ENCODE measurements at regions not wholly inside any gene's neighbourhood (a gene's known extent, or its start where the extent isn't known, plus 50 kb on each side); places are given as distances from the start of the nearest gene placed in this dataset.
A peak's percentile ranks its signal among the peaks of the same experiment; 100 is the strongest.

DNA sequence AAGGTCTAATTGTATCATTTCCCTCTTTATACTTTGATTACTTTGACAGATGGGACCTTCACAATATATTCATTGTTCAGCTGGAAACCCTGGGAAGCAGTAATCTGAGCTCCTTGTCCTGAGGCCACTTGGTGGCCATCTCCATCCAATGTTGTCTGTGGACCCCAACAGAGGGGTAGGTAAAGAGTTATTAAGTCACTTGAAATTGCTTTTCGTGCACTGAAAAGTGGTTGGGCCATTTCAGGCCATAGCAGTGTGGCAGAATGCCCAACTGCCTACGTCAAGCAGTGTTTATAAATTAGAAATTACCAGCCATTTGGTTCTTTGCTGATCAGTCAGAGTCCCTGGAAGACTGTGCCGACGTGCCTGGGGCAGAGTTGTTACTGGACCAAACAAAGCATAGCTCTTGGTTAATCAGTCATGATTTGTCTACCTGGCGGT lies 308.3 kb upstream of the USP25 start:
- Histone ChIP-seq H3K4me3 (ENCODE audit: low read length) (no peak overlapping the region), H3K27ac (ENCODE audit: low read depth, low read length) (no peak overlapping the region), H3K9me3 (ENCODE audit: control insufficient read depth in 2 of 3, low read length in 3 of 3) (no peaks in the 10 kb centered on the region), H3K27me3 (ENCODE audit: control insufficient read depth in 2 of 2, insufficient read depth in 2 of 2, low read length in 2 of 2) (no peaks in the 10 kb centered on the region), H3K36me3 (ENCODE audit: control insufficient read depth in 2 of 3, insufficient read depth in 3 of 3, low read length in 3 of 3) (no peaks in the 10 kb centered on the region), H3K4me1 (ENCODE audit: control insufficient read depth in 2 of 2, insufficient read depth in 2 of 2, low read length in 2 of 2) (peaks cover 0 to 5% of the 10 kb centered on the region in 2 donors)
- ChIA-PET POLR2A (no interaction called here), CTCF (no interaction called here)
- no peak overlapping the region for H3K4me3 Mint-ChIP-seq
- H3K9me3 Mint-ChIP-seq: no peaks in the 10 kb centered on the region
- H3K4me1 Mint-ChIP-seq: peaks cover 2 to 24% (median 16%) of the 10 kb centered on the region in 7 donors
- ATAC-seq (no peak), DNase-seq (no peak)
- no peaks in the 10 kb centered on the region for H3K27me3 Mint-ChIP-seq
- no peaks in the 10 kb centered on the region for H3K36me3 Mint-ChIP-seq
- intact Hi-C loops (cut with micrococcal nuclease): no loop called here
- H3K27ac Mint-ChIP-seq: no peak overlapping the region

DNA sequence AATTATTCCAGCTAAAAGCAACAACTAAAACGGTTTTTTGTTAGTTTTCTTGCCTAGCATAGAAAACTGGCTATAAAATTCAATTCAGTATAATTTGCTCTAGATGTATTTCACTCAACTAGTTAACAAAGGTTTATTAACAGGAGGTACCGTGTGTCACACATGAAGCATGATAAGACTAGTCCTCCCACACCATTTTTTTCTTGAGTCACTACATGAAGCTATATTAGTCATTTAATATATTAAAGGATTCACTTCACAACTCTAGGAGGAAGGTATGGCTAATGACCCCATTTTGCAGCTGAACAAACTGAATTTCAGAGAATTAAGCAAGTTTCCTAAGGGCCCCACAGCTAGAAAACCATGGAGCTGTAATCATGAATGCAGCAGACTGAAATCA lies 307.8 kb upstream of the USP25 start:
- Mint-ChIP-seq H3K36me3 (no peaks in the 10 kb centered on the region), H3K4me1 (peaks cover 2 to 24% (median 16%) of the 10 kb centered on the region in 7 donors), H3K9me3 (no peaks in the 10 kb centered on the region), H3K27ac (no peak overlapping the region), H3K27me3 (no peaks in the 10 kb centered on the region), H3K4me3 (no peak overlapping the region)
- DNase-seq: no peak
- no peaks in the 10 kb centered on the region for H3K9me3 ChIP-seq (ENCODE audit: control insufficient read depth in 2 of 3, low read length in 3 of 3)
- no peaks in the 10 kb centered on the region for H3K27me3 ChIP-seq (ENCODE audit: control insufficient read depth in 2 of 2, insufficient read depth in 2 of 2, low read length in 2 of 2)
- CTCF ChIA-PET: no interaction called here
- intact Hi-C loops (cut with micrococcal nuclease): no loop called here
- POLR2A ChIA-PET: interaction anchor here (0.6 kb wide), 1 partner anchor 20 kb away, joined by 3 read pairs; no protein-coding TSS in a partner anchor
- peaks cover 0 to 5% of the 10 kb centered on the region in 2 donors for H3K4me1 ChIP-seq (ENCODE audit: control insufficient read depth in 2 of 2, insufficient read depth in 2 of 2, low read length in 2 of 2)
- ATAC-seq: no peak
- no peak overlapping the region for H3K4me3 ChIP-seq (ENCODE audit: low read length)
- H3K27ac ChIP-seq (ENCODE audit: low read depth, low read length): no peak overlapping the region
- H3K36me3 ChIP-seq (ENCODE audit: control insufficient read depth in 2 of 3, insufficient read depth in 3 of 3, low read length in 3 of 3): no peaks in the 10 kb centered on the region

DNA sequence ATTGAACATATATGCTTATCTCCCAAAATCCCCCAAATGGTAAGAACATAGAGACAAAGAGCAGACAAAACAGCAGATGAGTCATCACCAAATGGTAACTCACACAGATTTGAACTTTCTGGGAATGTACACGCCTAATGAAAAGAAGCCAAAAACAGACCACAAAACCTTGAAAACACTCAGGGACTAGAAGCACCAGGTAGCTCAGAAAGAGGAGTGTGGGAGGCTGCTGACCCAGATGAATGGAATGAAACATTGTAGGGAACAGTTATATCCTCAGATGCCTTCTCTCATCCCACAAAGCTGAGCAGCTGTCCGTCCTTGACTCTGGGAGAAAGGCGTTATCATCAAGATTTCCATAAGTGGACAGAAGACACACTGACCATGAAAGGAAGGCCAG lies 307.0 kb upstream of the USP25 start:
- intact Hi-C loops (cut with micrococcal nuclease): no loop called here
- ATAC-seq: no peak

DNA sequence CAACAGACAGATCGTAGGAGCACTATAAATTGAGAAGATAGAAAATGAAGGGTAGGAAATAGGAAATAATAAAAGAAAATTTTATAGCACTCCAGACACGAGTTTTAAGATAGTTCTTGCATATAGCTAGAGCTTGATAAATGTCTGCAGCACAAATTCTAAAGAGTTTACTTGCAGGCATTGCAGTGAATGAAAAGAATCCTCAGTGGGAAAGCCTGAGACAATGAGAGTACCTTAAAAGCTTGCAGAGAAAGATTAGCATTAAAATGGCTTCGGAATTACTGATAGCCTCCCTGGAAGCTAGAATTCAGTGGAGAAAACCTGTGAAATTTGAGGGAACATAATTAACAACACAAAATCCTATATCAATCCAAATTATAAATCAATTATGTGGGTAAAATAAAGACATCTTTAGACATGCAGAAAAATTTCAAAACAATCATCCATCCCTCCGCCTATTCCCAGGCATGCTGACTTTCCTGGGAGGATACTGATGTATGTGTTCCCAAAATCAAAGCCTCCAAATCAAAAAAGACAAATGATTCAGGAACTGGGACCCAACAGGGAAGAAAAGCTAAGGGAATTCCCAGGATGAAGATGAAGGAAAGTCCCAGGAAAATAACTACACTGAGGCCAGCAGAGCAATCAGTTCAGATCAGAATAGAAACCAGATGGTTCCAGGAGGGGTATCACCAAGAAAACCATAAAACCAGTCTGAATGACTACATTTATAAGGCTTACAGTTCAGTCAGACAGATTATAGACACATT lies 305.9 kb upstream of the USP25 start:
- Mint-ChIP-seq H3K4me1 (peaks cover 2 to 24% (median 16%) of the 10 kb centered on the region in 7 donors), H3K27me3 (no peaks in the 10 kb centered on the region), H3K27ac (peak overlapping the region in 1 of 9 donors; percentile 9), H3K9me3 (no peaks in the 10 kb centered on the region), H3K4me3 (no peak overlapping the region), H3K36me3 (no peaks in the 10 kb centered on the region)
- Histone ChIP-seq H3K4me3 (ENCODE audit: low read length) (no peak overlapping the region), H3K27ac (ENCODE audit: low read depth, low read length) (no peak overlapping the region), H3K36me3 (ENCODE audit: control insufficient read depth in 2 of 3, insufficient read depth in 3 of 3, low read length in 3 of 3) (no peaks in the 10 kb centered on the region), H3K4me1 (ENCODE audit: control insufficient read depth in 2 of 2, insufficient read depth in 2 of 2, low read length in 2 of 2) (peaks cover 0 to 5% of the 10 kb centered on the region in 2 donors), H3K9me3 (ENCODE audit: control insufficient read depth in 2 of 3, low read length in 3 of 3) (no peaks in the 10 kb centered on the region), H3K27me3 (ENCODE audit: control insufficient read depth in 2 of 2, insufficient read depth in 2 of 2, low read length in 2 of 2) (no peaks in the 10 kb centered on the region)
- DNase-seq: no peak
- CTCF ChIA-PET: interaction anchor here (0.7 kb wide), 1 partner anchor 11 kb away, joined by 3 read pairs; no protein-coding TSS in a partner anchor
- no peak for ATAC-seq
- POLR2A ChIA-PET: no interaction called here
- intact Hi-C loops (cut with micrococcal nuclease): no loop called here

More for the DNA sequence above, 307.0 kb upstream of the USP25 start:
- Mint-ChIP-seq H3K36me3 (no peaks in the 10 kb centered on the region), H3K27me3 (no peaks in the 10 kb centered on the region), H3K4me1 (peaks cover 2 to 24% (median 16%) of the 10 kb centered on the region in 7 donors), H3K9me3 (no peaks in the 10 kb centered on the region), H3K27ac (no peak overlapping the region), H3K4me3 (no peak overlapping the region)
- no peaks in the 10 kb centered on the region for H3K27me3 ChIP-seq (ENCODE audit: control insufficient read depth in 2 of 2, insufficient read depth in 2 of 2, low read length in 2 of 2)
- POLR2A ChIA-PET: no interaction called here
- no peaks in the 10 kb centered on the region for H3K9me3 ChIP-seq (ENCODE audit: control insufficient read depth in 2 of 3, low read length in 3 of 3)
- H3K4me3 ChIP-seq (ENCODE audit: low read length): no peak overlapping the region
- no peak overlapping the region for H3K27ac ChIP-seq (ENCODE audit: low read depth, low read length)
- H3K36me3 ChIP-seq (ENCODE audit: control insufficient read depth in 2 of 3, insufficient read depth in 3 of 3, low read length in 3 of 3): no peaks in the 10 kb centered on the region
- peaks cover 0 to 5% of the 10 kb centered on the region in 2 donors for H3K4me1 ChIP-seq (ENCODE audit: control insufficient read depth in 2 of 2, insufficient read depth in 2 of 2, low read length in 2 of 2)
- CTCF ChIA-PET: interaction anchor here (0.7 kb wide), 1 partner anchor 10 kb away, joined by 3 read pairs; no protein-coding TSS in a partner anchor
- DNase-seq: no peak

DNA sequence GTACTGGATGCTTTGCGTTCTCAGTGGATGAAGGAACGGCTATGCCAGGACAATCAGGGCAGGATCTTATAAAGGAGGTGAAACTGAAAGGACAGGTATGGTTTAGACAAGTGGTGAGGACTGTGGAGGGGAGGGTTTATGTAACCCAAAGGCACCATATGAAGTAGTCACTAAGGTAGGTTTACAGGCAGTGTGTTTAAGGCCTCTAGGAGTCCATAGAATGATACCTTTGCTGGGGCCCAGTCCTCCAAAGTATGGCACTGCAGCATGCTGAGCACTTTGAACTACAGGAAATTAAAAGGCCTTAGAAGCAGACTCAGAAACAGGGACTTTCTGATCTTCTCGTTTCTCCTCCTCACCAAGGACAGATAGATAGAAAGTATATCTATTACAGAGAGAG lies 304.7 kb upstream of the USP25 start:
- Mint-ChIP-seq H3K4me1 (peaks cover 2 to 24% (median 16%) of the 10 kb centered on the region in 7 donors), H3K9me3 (no peaks in the 10 kb centered on the region), H3K27ac (peak overlapping the region in 7 of 9 donors; percentile 3 to 35 (median 30)), H3K4me3 (no peak overlapping the region), H3K36me3 (no peaks in the 10 kb centered on the region), H3K27me3 (no peaks in the 10 kb centered on the region)
- POLR2A ChIA-PET: no interaction called here
- DNase-seq: no peak
- Histone ChIP-seq H3K27ac (ENCODE audit: low read depth, low read length) (no peak overlapping the region), H3K4me3 (ENCODE audit: low read length) (no peak overlapping the region), H3K27me3 (ENCODE audit: control insufficient read depth in 2 of 2, insufficient read depth in 2 of 2, low read length in 2 of 2) (no peaks in the 10 kb centered on the region), H3K4me1 (ENCODE audit: control insufficient read depth in 2 of 2, insufficient read depth in 2 of 2, low read length in 2 of 2) (peaks cover 0 to 5% of the 10 kb centered on the region in 2 donors), H3K9me3 (ENCODE audit: control insufficient read depth in 2 of 3, low read length in 3 of 3) (no peaks in the 10 kb centered on the region), H3K36me3 (ENCODE audit: control insufficient read depth in 2 of 3, insufficient read depth in 3 of 3, low read length in 3 of 3) (no peaks in the 10 kb centered on the region)
- CTCF ChIA-PET: interaction anchor here (0.5 kb wide), 1 partner anchor 1104 kb away, joined by 3 read pairs; no protein-coding TSS in a partner anchor
- intact Hi-C loops (cut with micrococcal nuclease): no loop called here
- peak; percentile 32 for ATAC-seq

DNA sequence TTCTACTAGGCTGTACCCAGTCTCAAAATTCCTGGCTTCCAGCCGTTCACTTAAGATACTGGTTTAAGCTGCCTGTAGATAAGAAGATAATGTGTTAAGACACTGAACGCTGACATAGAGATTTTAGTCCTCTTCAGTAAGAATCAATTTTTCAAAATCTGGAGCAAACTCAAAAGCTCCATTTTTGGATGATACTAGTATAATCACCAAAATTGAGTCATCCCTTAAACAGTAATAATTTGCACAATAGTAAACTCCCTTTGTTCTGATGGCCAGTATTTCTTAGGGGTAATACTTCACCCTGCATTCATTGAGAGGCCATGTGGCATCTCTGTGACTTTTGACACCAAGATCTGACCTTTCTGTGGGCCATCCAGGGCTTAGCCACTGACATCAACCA lies 299.8 kb upstream of the USP25 start:
- no peak for DNase-seq
- no peak for ATAC-seq
- ChIA-PET CTCF (no interaction called here), POLR2A (no interaction called here)
- Histone ChIP-seq H3K36me3 (ENCODE audit: control insufficient read depth in 2 of 3, insufficient read depth in 3 of 3, low read length in 3 of 3) (no peaks in the 10 kb centered on the region), H3K4me1 (ENCODE audit: control insufficient read depth in 2 of 2, insufficient read depth in 2 of 2, low read length in 2 of 2) (peaks cover 0 to 1% of the 10 kb centered on the region in 2 donors), H3K4me3 (ENCODE audit: low read length) (no peak overlapping the region), H3K27ac (ENCODE audit: low read depth, low read length) (no peak overlapping the region), H3K27me3 (ENCODE audit: control insufficient read depth in 2 of 2, insufficient read depth in 2 of 2, low read length in 2 of 2) (no peaks in the 10 kb centered on the region), H3K9me3 (ENCODE audit: control insufficient read depth in 2 of 3, low read length in 3 of 3) (no peaks in the 10 kb centered on the region)
- Mint-ChIP-seq H3K27me3 (no peaks in the 10 kb centered on the region), H3K4me1 (peaks cover 0 to 9% (median 7%) of the 10 kb centered on the region in 7 donors), H3K36me3 (no peaks in the 10 kb centered on the region), H3K9me3 (peaks cover 0 to 9% (median 3%) of the 10 kb centered on the region in 11 donors), H3K27ac (no peak overlapping the region), H3K4me3 (no peak overlapping the region)
- intact Hi-C loops (cut with micrococcal nuclease): no loop called here

DNA sequence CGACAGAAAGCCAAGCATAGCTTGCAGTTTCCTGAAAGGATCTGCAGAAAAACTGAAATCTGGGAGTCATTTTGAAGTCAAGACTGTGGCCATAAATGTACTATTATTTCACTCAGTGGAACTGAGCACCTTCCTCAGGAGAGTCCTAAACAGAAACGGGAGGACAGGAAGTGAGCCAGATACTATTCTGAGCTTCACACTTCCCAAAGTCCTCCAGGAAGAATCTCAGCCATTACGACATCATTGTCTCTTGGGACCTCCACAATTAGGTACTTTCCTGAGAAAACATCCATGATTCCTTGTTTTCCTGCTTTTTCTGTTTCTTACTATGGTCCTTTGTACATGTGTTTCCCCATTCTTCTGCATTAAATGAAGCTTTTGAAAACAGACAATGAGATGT lies 299.2 kb upstream of the USP25 start:
- H3K27ac Mint-ChIP-seq: no peak overlapping the region
- ATAC-seq: no peak
- H3K36me3 Mint-ChIP-seq: no peaks in the 10 kb centered on the region
- H3K4me1 Mint-ChIP-seq: peaks cover 0 to 4% (median 1%) of the 10 kb centered on the region in 7 donors
- no peak for DNase-seq
- no peak overlapping the region for H3K4me3 Mint-ChIP-seq
- Histone ChIP-seq H3K27ac (ENCODE audit: low read depth, low read length) (no peak overlapping the region), H3K9me3 (ENCODE audit: control insufficient read depth in 2 of 3, low read length in 3 of 3) (no peaks in the 10 kb centered on the region), H3K4me1 (ENCODE audit: control insufficient read depth in 2 of 2, insufficient read depth in 2 of 2, low read length in 2 of 2) (no peaks in the 10 kb centered on the region), H3K36me3 (ENCODE audit: control insufficient read depth in 2 of 3, insufficient read depth in 3 of 3, low read length in 3 of 3) (no peaks in the 10 kb centered on the region), H3K4me3 (ENCODE audit: low read length) (no peak overlapping the region), H3K27me3 (ENCODE audit: control insufficient read depth in 2 of 2, insufficient read depth in 2 of 2, low read length in 2 of 2) (no peaks in the 10 kb centered on the region)
- H3K9me3 Mint-ChIP-seq: peaks cover 0 to 9% (median 3%) of the 10 kb centered on the region in 11 donors
- CTCF ChIA-PET: no interaction called here
- H3K27me3 Mint-ChIP-seq: no peaks in the 10 kb centered on the region
- intact Hi-C loops (cut with micrococcal nuclease): no loop called here
- POLR2A ChIA-PET: no interaction called here
